ENCODE measurements at regions not wholly inside any gene's neighbourhood (a gene's known extent, or its start where the extent isn't known, plus 50 kb on each side); places are given as distances from the start of the nearest gene placed in this dataset.

- TF ChIP-seq, protein P1, sequence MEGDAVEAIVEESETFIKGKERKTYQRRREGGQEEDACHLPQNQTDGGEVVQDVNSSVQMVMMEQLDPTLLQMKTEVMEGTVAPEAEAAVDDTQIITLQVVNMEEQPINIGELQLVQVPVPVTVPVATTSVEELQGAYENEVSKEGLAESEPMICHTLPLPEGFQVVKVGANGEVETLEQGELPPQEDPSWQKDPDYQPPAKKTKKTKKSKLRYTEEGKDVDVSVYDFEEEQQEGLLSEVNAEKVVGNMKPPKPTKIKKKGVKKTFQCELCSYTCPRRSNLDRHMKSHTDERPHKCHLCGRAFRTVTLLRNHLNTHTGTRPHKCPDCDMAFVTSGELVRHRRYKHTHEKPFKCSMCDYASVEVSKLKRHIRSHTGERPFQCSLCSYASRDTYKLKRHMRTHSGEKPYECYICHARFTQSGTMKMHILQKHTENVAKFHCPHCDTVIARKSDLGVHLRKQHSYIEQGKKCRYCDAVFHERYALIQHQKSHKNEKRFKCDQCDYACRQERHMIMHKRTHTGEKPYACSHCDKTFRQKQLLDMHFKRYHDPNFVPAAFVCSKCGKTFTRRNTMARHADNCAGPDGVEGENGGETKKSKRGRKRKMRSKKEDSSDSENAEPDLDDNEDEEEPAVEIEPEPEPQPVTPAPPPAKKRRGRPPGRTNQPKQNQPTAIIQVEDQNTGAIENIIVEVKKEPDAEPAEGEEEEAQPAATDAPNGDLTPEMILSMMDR (IDR thresholded peaks at IDR 0.05), result no peak
- TF ChIP-seq EZH2 (IDR thresholded peaks at IDR 0.05; ENCODE audit: borderline replicate concordance, insufficient read depth, low read depth, low read length, poor library complexity, severe bottlenecking), result no peak
Measured at GRCh38 chr18:30578707-30579106, 463.8 kb downstream of the DSC3 start.

All from B cell (primary cell).